ENCODE measurements at regions not wholly inside any gene's neighbourhood (a gene's known extent, or its start where the extent isn't known, plus 50 kb on each side); places are given as distances from the start of the nearest gene placed in this dataset.

- H4K20me1 ChIP-seq = no peaks in the 10 kb centered on the region
- no peak for TF ChIP-seq Cebpa-rat (IDR thresholded peaks at IDR 0.05)
- peak overlapping the region in 5 of 11 experiments; percentile 9 to 30 (median 24); a peak in 9 of 22 replicates for H3K4me2 ChIP-seq
- H3K27ac ChIP-seq = no peak overlapping the region
- peaks cover 0 to 8% (median 0%) of the 10 kb centered on the region in 11 experiments; a peak in 1 of 22 replicates for H3K9me3 ChIP-seq (replicated peaks in 1 of 11)
- H3K4me1 ChIP-seq = peaks cover 0 to 6% (median 4%) of the 10 kb centered on the region in 10 experiments; a peak in 4 of 20 replicates
- no peak overlapping the region for H3K9ac ChIP-seq
- no peaks in the 10 kb centered on the region for H3K36me3 ChIP-seq
- no peaks in the 10 kb centered on the region for H3K27me3 ChIP-seq
- no peak overlapping the region for H3K4me3 ChIP-seq
These were observed 563.1 kb upstream of the ISX start for GRCh38 chr22:34502821-34503220.

GRCh38 chr22:34508797-34509196, 557.2 kb upstream of the ISX start:
- no peak overlapping the region for H3K9ac ChIP-seq
- no peaks in the 10 kb centered on the region for H3K36me3 ChIP-seq
- H3K9me3 ChIP-seq (replicated peaks in 1 of 11) = peaks cover 0 to 11% (median 0%) of the 10 kb centered on the region in 11 experiments; a peak in 5 of 22 replicates
- no peak for TF ChIP-seq Cebpa-rat (IDR thresholded peaks at IDR 0.05)
- H3K4me2 ChIP-seq = no peak overlapping the region
- H4K20me1 ChIP-seq = no peaks in the 10 kb centered on the region
- no peaks in the 10 kb centered on the region for H3K27me3 ChIP-seq
- no peaks in the 10 kb centered on the region for H3K4me1 ChIP-seq
- H3K27ac ChIP-seq = no peak overlapping the region
- H3K4me3 ChIP-seq = no peak overlapping the region

- Histone ChIP-seq H4K20me1 (no peaks in the 10 kb centered on the region), H3K4me2 (no peak overlapping the region), H3K36me3 (no peaks in the 10 kb centered on the region), H3K27me3 (no peaks in the 10 kb centered on the region), H3K4me3 (no peak overlapping the region), H3K27ac (no peak overlapping the region), H3K4me1 (peaks cover 0 to 10% (median 0%) of the 10 kb centered on the region in 10 experiments; a peak in 1 of 20 replicates), H3K9me3 (replicated peaks in 1 of 11) (peaks cover 3 to 14% (median 9%) of the 10 kb centered on the region in 11 experiments; a peak in 10 of 22 replicates), H3K9ac (no peak overlapping the region)
- TF ChIP-seq Cebpa-rat (IDR thresholded peaks at IDR 0.05) = no peak
These were observed 539.3 kb upstream of the ISX start for GRCh38 chr22:34526681-34527080.

GRCh38 chr22:34534101-34534500, 531.9 kb upstream of the ISX start:
- no peak for TF ChIP-seq Cebpa-rat (IDR thresholded peaks at IDR 0.05)
- H3K9ac ChIP-seq = no peak overlapping the region

GRCh38 chr22:34567367-34567766, 498.6 kb upstream of the ISX start:
- Histone ChIP-seq H3K4me2 (no peak overlapping the region), H3K36me3 (no peaks in the 10 kb centered on the region), H3K9ac (no peak overlapping the region), H3K27me3 (no peaks in the 10 kb centered on the region), H3K4me3 (no peak overlapping the region), H3K27ac (no peak overlapping the region), H3K9me3 (replicated peaks in 1 of 11) (no peaks in the 10 kb centered on the region), H4K20me1 (no peaks in the 10 kb centered on the region), H3K4me1 (peaks cover 0 to 11% (median 0%) of the 10 kb centered on the region in 10 experiments; a peak in 3 of 20 replicates)
- TF ChIP-seq Cebpa-rat (IDR thresholded peaks at IDR 0.05) = no peak

More at GRCh38 chr22:34534101-34534500, 531.9 kb upstream of the ISX start:
- no peaks in the 10 kb centered on the region for H3K4me1 ChIP-seq
- no peaks in the 10 kb centered on the region for H3K36me3 ChIP-seq
- no peaks in the 10 kb centered on the region for H4K20me1 ChIP-seq
- H3K4me3 ChIP-seq = no peak overlapping the region
- H3K27ac ChIP-seq = no peak overlapping the region
- H3K27me3 ChIP-seq = no peaks in the 10 kb centered on the region
- no peak overlapping the region for H3K4me2 ChIP-seq
- no peaks in the 10 kb centered on the region for H3K9me3 ChIP-seq (replicated peaks in 1 of 11)

GRCh38 chr22:34570408-34570807, 495.6 kb upstream of the ISX start:
- Histone ChIP-seq H3K9me3 (replicated peaks in 1 of 11) (peaks cover 0 to 10% (median 0%) of the 10 kb centered on the region in 11 experiments; a peak in 3 of 22 replicates), H3K4me1 (peaks cover 0 to 11% (median 0%) of the 10 kb centered on the region in 10 experiments; a peak in 3 of 20 replicates), H4K20me1 (no peaks in the 10 kb centered on the region), H3K4me3 (no peak overlapping the region), H3K27ac (no peak overlapping the region), H3K9ac (no peak overlapping the region), H3K27me3 (no peaks in the 10 kb centered on the region), H3K4me2 (peak overlapping the region in 2 of 11 experiments; percentile 34 to 41; a peak in 2 of 22 replicates), H3K36me3 (no peaks in the 10 kb centered on the region)
- no peak; a peak in 1 of 22 replicates for TF ChIP-seq Cebpa-rat (IDR thresholded peaks at IDR 0.05)

GRCh38 chr22:34579519-34579918, 486.4 kb upstream of the ISX start:
- no peak overlapping the region for H3K9ac ChIP-seq
- no peaks in the 10 kb centered on the region for H3K4me1 ChIP-seq
- H3K4me2 ChIP-seq = no peak overlapping the region
- peaks cover 0 to 4% (median 0%) of the 10 kb centered on the region in 11 experiments; a peak in 4 of 22 replicates for H3K9me3 ChIP-seq (replicated peaks in 1 of 11)
- H3K36me3 ChIP-seq = no peaks in the 10 kb centered on the region
- no peak overlapping the region for H3K4me3 ChIP-seq
- H4K20me1 ChIP-seq = no peaks in the 10 kb centered on the region
- no peak for TF ChIP-seq Cebpa-rat (IDR thresholded peaks at IDR 0.05)
- H3K27me3 ChIP-seq = no peaks in the 10 kb centered on the region
- H3K27ac ChIP-seq = no peak overlapping the region

GRCh38 chr22:34587357-34588356, 478.3 kb upstream of the ISX start:
- no peak for TF ChIP-seq Cebpa-rat (IDR thresholded peaks at IDR 0.05)
- H3K9ac ChIP-seq = no peak overlapping the region
- H4K20me1 ChIP-seq = no peaks in the 10 kb centered on the region
- no peaks in the 10 kb centered on the region for H3K36me3 ChIP-seq
- H3K27ac ChIP-seq = no peak overlapping the region
- no peak overlapping the region for H3K4me2 ChIP-seq
- no peaks in the 10 kb centered on the region for H3K4me1 ChIP-seq
- H3K27me3 ChIP-seq = no peaks in the 10 kb centered on the region
- no peak overlapping the region for H3K4me3 ChIP-seq
- H3K9me3 ChIP-seq (replicated peaks in 1 of 11) = no peaks in the 10 kb centered on the region; a peak in 2 of 22 replicates

- H3K4me2 ChIP-seq = no peak overlapping the region
- no peaks in the 10 kb centered on the region for H3K27me3 ChIP-seq
- no peak overlapping the region for H3K27ac ChIP-seq
- no peak for TF ChIP-seq Cebpa-rat (IDR thresholded peaks at IDR 0.05)
- H3K9me3 ChIP-seq (replicated peaks in 1 of 11) = no peaks in the 10 kb centered on the region; a peak in 1 of 22 replicates
- H3K36me3 ChIP-seq = no peaks in the 10 kb centered on the region
- no peak overlapping the region for H3K4me3 ChIP-seq
- H3K9ac ChIP-seq = no peak overlapping the region
- H4K20me1 ChIP-seq = no peaks in the 10 kb centered on the region
- H3K4me1 ChIP-seq = no peaks in the 10 kb centered on the region
These were observed 476.9 kb upstream of the ISX start for GRCh38 chr22:34588871-34589545.
